ENCODE measurements at regions not wholly inside any gene's neighbourhood (a gene's known extent, or its start where the extent isn't known, plus 50 kb on each side); places are given as distances from the start of the nearest gene placed in this dataset.

GRCh38 chr3:81863756-81864155 lies 102.3 kb upstream of the GBE1 start:
- no peak for ATAC-seq
- no peak overlapping the region for H3K4me3 Mint-ChIP-seq
- Histone ChIP-seq H3K4me3 (no peak overlapping the region), H3K4me1 (ENCODE audit: insufficient read depth) (no peaks in the 10 kb centered on the region), H3K27me3 (ENCODE audit: insufficient read depth) (no peaks in the 10 kb centered on the region), H3K9me2 (ENCODE audit: insufficient read depth) (no peaks in the 10 kb centered on the region; the same call in 1 of the 2 replicates), H4K20me1 (replicated peaks; ENCODE audit: insufficient read depth) (no peaks in the 10 kb centered on the region), H3K4me2 (no peak overlapping the region), H3K79me2 (replicated peaks; ENCODE audit: insufficient read depth) (no peaks in the 10 kb centered on the region), H3K27ac (ENCODE audit: low read depth) (no peak overlapping the region; the same call in 1 of the 2 replicates), H3K36me3 (ENCODE audit: insufficient read depth) (no peaks in the 10 kb centered on the region), H2AFZ (no peak overlapping the region), H3F3A (replicated peaks; ENCODE audit: low read depth) (no peaks in the 10 kb centered on the region)
- no peak overlapping the region for H3K27ac Mint-ChIP-seq
- no peaks in the 10 kb centered on the region for H3K36me3 Mint-ChIP-seq (ENCODE audit: low read depth)
- DNase-seq (ENCODE audit: low spot score): no peak
- H3K4me1 Mint-ChIP-seq: peaks cover 6% of the 10 kb centered on the region; the same call in 2 of the 3 replicates
- H3K27me3 Mint-ChIP-seq (ENCODE audit: insufficient read depth, low read depth, poor library complexity): peaks cover 3% of the 10 kb centered on the region
- TF ChIP-seq REST (IDR thresholded peaks at IDR 0.05; ENCODE audit: unreplicated experiment): no peak
- no peak for TF ChIP-seq ZNF331 (CRISPR knock-in tag; IDR thresholded peaks at IDR 0.05; ENCODE audit: low read depth)
- H3K9me3 Mint-ChIP-seq: no peaks in the 10 kb centered on the region

- H3K9me2 ChIP-seq (ENCODE audit: insufficient read depth): no peaks in the 10 kb centered on the region; the same call in 1 of the 2 replicates
- H3K27ac ChIP-seq (ENCODE audit: low read depth): no peak overlapping the region
- no peaks in the 10 kb centered on the region for H3F3A ChIP-seq (replicated peaks; ENCODE audit: low read depth)
- no peaks in the 10 kb centered on the region for H3K79me2 ChIP-seq (replicated peaks; ENCODE audit: insufficient read depth)
- ATAC-seq: no peak
- H3K27me3 ChIP-seq (ENCODE audit: insufficient read depth): no peaks in the 10 kb centered on the region
- H4K20me1 ChIP-seq (replicated peaks; ENCODE audit: insufficient read depth): no peaks in the 10 kb centered on the region
- no peaks in the 10 kb centered on the region for H3K36me3 Mint-ChIP-seq (ENCODE audit: low read depth)
- H3K9me3 Mint-ChIP-seq: no peaks in the 10 kb centered on the region
- peaks cover 6% of the 10 kb centered on the region; the same call in 2 of the 3 replicates for H3K4me1 Mint-ChIP-seq
- H3K36me3 ChIP-seq (ENCODE audit: insufficient read depth): no peaks in the 10 kb centered on the region
- no peak overlapping the region for H3K4me3 ChIP-seq
- no peak overlapping the region for H2AFZ ChIP-seq
- no peak for DNase-seq (ENCODE audit: low spot score)
- no peaks in the 10 kb centered on the region for H3K4me1 ChIP-seq (ENCODE audit: insufficient read depth)
- H3K27ac Mint-ChIP-seq: no peak overlapping the region
- H3K4me3 Mint-ChIP-seq: no peak overlapping the region
- no peak overlapping the region for H3K4me2 ChIP-seq
- peaks cover 3% of the 10 kb centered on the region for H3K27me3 Mint-ChIP-seq (ENCODE audit: insufficient read depth, low read depth, poor library complexity)
- TF ChIP-seq ZNF331 (CRISPR knock-in tag; IDR thresholded peaks at IDR 0.05; ENCODE audit: low read depth) (no peak), ZNF462 (CRISPR knock-in tag; IDR thresholded peaks at IDR 0.05) (no peak), EZH2 (IDR thresholded peaks at IDR 0.05; ENCODE audit: low read depth, unreplicated experiment) (no peak), EZH2phosphoT487 (IDR thresholded peaks at IDR 0.05; ENCODE audit: unreplicated experiment) (no peak), POLR2AphosphoS5 (IDR thresholded peaks at IDR 0.05; ENCODE audit: low read depth) (no peak), JUNB (IDR thresholded peaks at IDR 0.05; ENCODE audit: unreplicated experiment) (no peak), REST (IDR thresholded peaks at IDR 0.05; ENCODE audit: unreplicated experiment) (no peak)
Measured at GRCh38 chr3:81861593-81861992, 100.1 kb upstream of the GBE1 start.
